Caco-2 (cell line): ENCODE measurements at regions not wholly inside any gene's neighbourhood (a gene's known extent, or its start where the extent isn't known, plus 50 kb on each side); places are given as distances from the start of the nearest gene placed in this dataset.

Experiments
- BruUV-seq: library from RNA; stranded (reverse); fragments of 400-500 nt; replicated peaks from 2 replicates; lab custom pipeline; 2021; lab: Mats Ljungman, UMichigan
- CTCF ChIA-PET: fragments of 300-600 bp; sonication (Branson Sonifier 250); formaldehyde crosslinking; loops from one replicate; lab custom pipeline; 2022; ENCODE audit warnings: antibody characterized with exemption; lab: Charles Lee
- POLR2A ChIA-PET: fragments of 300-600 bp; sonication (Branson Sonifier 250); formaldehyde crosslinking; loops from one replicate; lab custom pipeline; 2022; ENCODE audit warnings: antibody characterized with exemption; lab: Charles Lee
- DNase-seq, 2 experiments: peaks; one replicate each; pipeline versions ENCODE4 v3.0.0 to v3.0.0-alpha.2; 2020 to 2022
- H3K27me3 ChIP-seq: replicated peaks from 2 replicates; pipeline ENCODE4 v1.6.0; 2011; ENCODE audit warnings: low read length; ENCODE audit not compliant: control insufficient read depth, insufficient read depth
- H3K36me3 ChIP-seq: 2 replicates; pipeline ENCODE4 v1.5.1; 2011; ENCODE audit warnings: low read length; ENCODE audit not compliant: control insufficient read depth, insufficient read depth
- H3K4me1 ChIP-seq: fragments of 250-450 bp; sonication (Bioruptor Pico); 2 replicates; pipeline ENCODE4 v1.5.1; 2020; ENCODE audit warnings: mild to moderate bottlenecking
- H3K4me3 ChIP-seq: 2 replicates; pipeline ENCODE4 v1.5.1; 2011; ENCODE audit warnings: low read depth, mild to moderate bottlenecking, control low read depth, low read length
- H3K9me3 ChIP-seq: fragments of 250-450 bp; sonication (Bioruptor Pico); 2 replicates; pipeline ENCODE4 v1.5.1; 2020; ENCODE audit warnings: mild to moderate bottlenecking, moderate library complexity
- H3K27ac Mint-ChIP-seq: one replicate; pipeline ENCODE4 v1.8.0; 2022; ENCODE audit warnings: mixed read lengths; ENCODE audit not compliant: unreplicated experiment
- H3K27me3 Mint-ChIP-seq: one replicate; pipeline ENCODE4 v1.8.0; 2022; ENCODE audit warnings: mixed read lengths; ENCODE audit not compliant: insufficient read depth, unreplicated experiment
- H3K36me3 Mint-ChIP-seq: one replicate; pipeline ENCODE4 v1.8.0; 2022; ENCODE audit warnings: mild to moderate bottlenecking, mixed read lengths; ENCODE audit not compliant: insufficient read depth, unreplicated experiment
- H3K4me1 Mint-ChIP-seq: one replicate; pipeline ENCODE4 v1.8.0; 2022; ENCODE audit warnings: low read depth, mixed read lengths; ENCODE audit not compliant: unreplicated experiment
- H3K4me3 Mint-ChIP-seq: one replicate; pipeline ENCODE4 v1.8.0; 2022; ENCODE audit warnings: mild to moderate bottlenecking, moderate library complexity, mixed read lengths; ENCODE audit not compliant: unreplicated experiment
- H3K9me3 Mint-ChIP-seq: one replicate; pipeline ENCODE4 v1.8.0; 2022; ENCODE audit warnings: mixed read lengths; ENCODE audit not compliant: unreplicated experiment
- CTCF ChIP-seq, 2 experiments: fragments of 200-600 bp in 1 of 2; IDR thresholded peaks; 1 replicate in 1 of 2; 2 replicates in 1 of 2; pipeline versions ENCODE4 v1.5.1 to v1.8.0; 2011 to 2022; ENCODE audit warnings: antibody characterized with exemption in 1 of 2, control low read depth in 1 of 2, inconsistent platforms in 1 of 2, low read depth in 1 of 2, low read length in 1 of 2, mild to moderate bottlenecking in 1 of 2, moderate library complexity in 1 of 2; ENCODE audit not compliant: insufficient read depth in 1 of 2, severe bottlenecking in 1 of 2, unreplicated experiment in 1 of 2
- intact Hi-C: fragments of 100-400 bp; cut with micrococcal nuclease; formaldehyde crosslinking; loops from one replicate; pipeline ENCODE4 v1.10.0; 2022; ENCODE audit not compliant: unreplicated experiment

- H3K4me1 ChIP-seq: no peaks in the 10 kb centered on the region
- Mint-ChIP-seq H3K4me3 (no peak overlapping the region), H3K27ac (no peak overlapping the region), H3K9me3 (no peaks in the 10 kb centered on the region), H3K4me1 (no peaks in the 10 kb centered on the region), H3K36me3 (no peaks in the 10 kb centered on the region), H3K27me3 (peaks cover 4% of the 10 kb centered on the region)
- CTCF ChIA-PET: no interaction called here
- H3K36me3 ChIP-seq: no peaks in the 10 kb centered on the region
- POLR2A ChIA-PET: no interaction called here
- no TSS peak for BruUV-seq
- no peaks in the 10 kb centered on the region for H3K27me3 ChIP-seq
- H3K4me3 ChIP-seq: no peak overlapping the region
- TF ChIP-seq CTCF (IDR thresholded peaks at IDR 0.05; ENCODE audit: insufficient read depth in 1 of 2, low read depth in 1 of 2, low read length in 1 of 2, severe bottlenecking in 1 of 2, unreplicated experiment in 1 of 2): no peak
- H3K9me3 ChIP-seq: no peaks in the 10 kb centered on the region
- intact Hi-C loops: no loop called here
- no peak for DNase-seq
Measured at GRCh38 chr12:107536613-107537012, 149.0 kb upstream of the PWP1 start.

- H3K27ac Mint-ChIP-seq: no peak overlapping the region
- H3K9me3 Mint-ChIP-seq: no peaks in the 10 kb centered on the region
- CTCF ChIA-PET: no interaction called here
- H3K4me1 ChIP-seq: no peaks in the 10 kb centered on the region
- no peak for TF ChIP-seq CTCF (IDR thresholded peaks at IDR 0.05; ENCODE audit: insufficient read depth in 1 of 2, low read depth in 1 of 2, low read length in 1 of 2, severe bottlenecking in 1 of 2, unreplicated experiment in 1 of 2)
- no peak for DNase-seq
- peaks cover 4% of the 10 kb centered on the region for H3K27me3 Mint-ChIP-seq
- H3K4me1 Mint-ChIP-seq: no peaks in the 10 kb centered on the region
- H3K27me3 ChIP-seq: no peaks in the 10 kb centered on the region
- H3K9me3 ChIP-seq: no peaks in the 10 kb centered on the region
- no peaks in the 10 kb centered on the region for H3K36me3 ChIP-seq
- POLR2A ChIA-PET: no interaction called here
- intact Hi-C loops: no loop called here
- H3K4me3 ChIP-seq: no peak overlapping the region
- no peaks in the 10 kb centered on the region for H3K36me3 Mint-ChIP-seq
- no TSS peak for BruUV-seq
- H3K4me3 Mint-ChIP-seq: no peak overlapping the region
Measured at GRCh38 chr12:107537464-107538119, 148.0 kb upstream of the PWP1 start.

DNA sequence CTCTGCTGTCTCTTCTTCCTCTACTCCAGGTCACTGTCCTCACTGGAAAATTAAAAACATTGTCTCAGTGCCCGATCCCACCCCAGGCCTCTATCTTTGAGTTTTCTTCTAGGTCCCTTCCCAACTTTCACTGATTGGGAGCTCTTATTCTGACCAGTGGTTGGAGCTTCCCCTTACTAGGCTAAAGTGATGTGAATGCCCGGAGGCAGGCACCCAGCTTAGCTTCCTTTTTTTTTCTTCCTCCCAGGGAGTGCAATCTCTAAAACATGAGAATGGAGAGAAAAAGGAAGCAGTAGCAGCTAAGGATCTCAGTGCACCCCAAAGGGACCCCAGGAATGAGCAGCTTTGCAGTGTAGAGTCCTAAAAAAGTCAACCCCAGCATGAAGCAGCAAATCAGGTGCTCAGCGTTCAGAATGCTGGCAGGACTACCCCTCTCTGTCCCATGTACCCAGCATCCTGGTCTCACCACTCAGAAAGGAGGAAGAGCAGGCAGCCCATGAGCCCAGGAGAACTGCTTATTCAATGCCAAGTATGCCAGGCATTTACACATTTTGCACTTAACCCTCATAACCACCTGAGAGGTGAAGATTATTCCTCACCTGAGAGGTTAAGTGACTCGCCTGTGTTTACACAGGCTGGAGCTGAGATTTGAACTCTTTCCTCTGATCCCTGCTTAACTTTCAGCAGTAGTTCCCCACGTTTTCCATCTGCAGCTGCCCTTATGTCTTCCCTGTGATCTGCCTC, 146.2 kb upstream of the PWP1 start:
- intact Hi-C loops: no loop called here
- TF ChIP-seq CTCF (IDR thresholded peaks at IDR 0.05; ENCODE audit: insufficient read depth in 1 of 2, low read depth in 1 of 2, low read length in 1 of 2, severe bottlenecking in 1 of 2, unreplicated experiment in 1 of 2): no peak
- Mint-ChIP-seq H3K9me3 (no peaks in the 10 kb centered on the region), H3K27me3 (peaks cover 1% of the 10 kb centered on the region), H3K4me1 (no peaks in the 10 kb centered on the region), H3K36me3 (no peaks in the 10 kb centered on the region), H3K4me3 (no peak overlapping the region), H3K27ac (no peak overlapping the region)
- Histone ChIP-seq H3K27me3 (no peaks in the 10 kb centered on the region; the same call in 1 of the 2 replicates), H3K36me3 (no peaks in the 10 kb centered on the region), H3K4me1 (no peaks in the 10 kb centered on the region), H3K9me3 (no peaks in the 10 kb centered on the region), H3K4me3 (no peak overlapping the region)
- DNase-seq: no peak
- ChIA-PET POLR2A (no interaction called here), CTCF (no interaction called here)
- BruUV-seq: no TSS peak
